H1 (cell line): ENCODE measurements at regions not wholly inside any gene's neighbourhood (a gene's known extent, or its start where the extent isn't known, plus 50 kb on each side); places are given as distances from the start of the nearest gene placed in this dataset.

ENCODE experiments used
- CTCF ChIA-PET: fragments of 300-600 bp; sonication (Branson Sonifier 250); formaldehyde crosslinking; loops from one replicate; lab custom pipeline; 2021; ENCODE audit not compliant: partially characterized antibody; lab: Charles Lee
- POLR2A ChIA-PET: fragments of 300-600 bp; sonication (Branson Sonifier 250); formaldehyde crosslinking; loops from one replicate; lab custom pipeline; 2021; ENCODE audit warnings: inconsistent platforms; ENCODE audit not compliant: partially characterized antibody; lab: Charles Lee
- DNase-seq, 2 experiments: peaks; one replicate each; pipeline versions ENCODE4 v3.0.0 to v3.0.0-alpha.2; 2010 to 2022; ENCODE audit warnings: low spot score in 2 of 2, low read depth in 1 of 2, mixed read lengths in 1 of 2
- FAIRE-seq: peaks from 2 replicates; lab custom pipeline; 2011; peaks lifted over from hg19 to GRCh38; lab: Jason Lieb, UNC
- H2AFZ ChIP-seq: 2 replicates; pipeline ENCODE4 v1.8.1; 2012; ENCODE audit warnings: low read length, inconsistent platforms
- H2AK5ac ChIP-seq: 2 replicates; pipeline ENCODE4 v1.6.1; 2013; ENCODE audit warnings: low read depth, low read length
- H2BK120ac ChIP-seq: replicated peaks from 2 replicates; pipeline ENCODE3; 2013; ENCODE audit warnings: low read depth, low read length, inconsistent platforms
- H2BK12ac ChIP-seq: 2 replicates; pipeline ENCODE4 v1.6.1; 2013; ENCODE audit warnings: low read depth, low read length
- H2BK15ac ChIP-seq: 2 replicates; pipeline ENCODE4 v1.6.1; 2013; ENCODE audit warnings: low read length
- H2BK20ac ChIP-seq: 2 replicates; pipeline ENCODE4 v1.6.1; 2013; ENCODE audit warnings: low read length
- H2BK5ac ChIP-seq: 2 replicates; pipeline ENCODE4 v1.6.1; 2013; ENCODE audit warnings: low read depth, low read length
- H3K14ac ChIP-seq: 2 replicates; pipeline ENCODE4 v1.6.1; 2013; ENCODE audit warnings: inconsistent platforms; ENCODE audit not compliant: insufficient read length
- H3K18ac ChIP-seq: 2 replicates; pipeline ENCODE4 v1.6.1; 2013; ENCODE audit warnings: low read length; ENCODE audit errors: extremely low read depth
- H3K23ac ChIP-seq: 2 replicates; pipeline ENCODE4 v1.6.1; 2013; ENCODE audit warnings: inconsistent platforms; ENCODE audit not compliant: insufficient read length
- H3K23me2 ChIP-seq: 2 replicates; pipeline ENCODE4 v1.6.1; 2013; ENCODE audit warnings: low read depth, low read length
- H3K27ac ChIP-seq: 2 replicates; pipeline ENCODE4 v1.6.1; 2011; ENCODE audit warnings: low read depth, low read length, inconsistent platforms
- H3K27me3 ChIP-seq, 4 experiments: replicated peaks in 1 of 4; 1 replicate in 1 of 4; 2 replicates in 3 of 4; pipeline versions ENCODE4 v1.6.1 to v1.8.1; 2011 to 2013; ENCODE audit warnings: low read length in 3 of 4, mild to moderate bottlenecking in 3 of 4, inconsistent platforms in 2 of 4, mixed read lengths in 2 of 4, moderate library complexity in 1 of 4; ENCODE audit not compliant: control insufficient read depth in 3 of 4, insufficient read depth in 3 of 4; ENCODE audit errors: extremely low read depth in 1 of 4
- H3K36me3 ChIP-seq, 4 experiments: 2 replicates each; pipeline versions ENCODE4 v1.6.1 to v1.8.1; 2011 to 2013; ENCODE audit warnings: mild to moderate bottlenecking in 4 of 4, low read length in 3 of 4, moderate library complexity in 2 of 4, control low read depth in 1 of 4, inconsistent platforms in 1 of 4; ENCODE audit not compliant: insufficient read depth in 4 of 4, control insufficient read depth in 2 of 4
- H3K4ac ChIP-seq: replicated peaks from 2 replicates; pipeline ENCODE3; 2013; ENCODE audit warnings: low read length, low read depth, mixed read lengths, inconsistent platforms; ENCODE audit not compliant: insufficient read length
- H3K4me1 ChIP-seq, 4 experiments: replicated peaks in 1 of 4; 1 replicate in 1 of 4; 2 replicates in 3 of 4; pipeline versions ENCODE4 v1.6.1 to v1.8.1; 2011 to 2013; ENCODE audit warnings: low read length in 3 of 4, inconsistent platforms in 2 of 4, mixed read lengths in 1 of 4; ENCODE audit not compliant: insufficient read depth in 4 of 4, control insufficient read depth in 3 of 4
- H3K4me2 ChIP-seq, 2 experiments: 2 replicates each; pipeline versions ENCODE4 v1.6.1 to v1.8.1; 2011 to 2013; ENCODE audit warnings: low read depth in 2 of 2, low read length in 2 of 2, control low read depth in 1 of 2, inconsistent platforms in 1 of 2, mild to moderate bottlenecking in 1 of 2; ENCODE audit not compliant: insufficient read depth in 1 of 2
- H3K4me3 ChIP-seq, 4 experiments: fragments of 200-600, 300-600 bp in 1 of 4; sonication (generic), shearing (Covaris generic), sonication (Bioruptor Twin) in 1 of 4; 2 replicates each; pipeline versions ENCODE4 v1.5.1 to v1.8.1; 2011 to 2016; ENCODE audit warnings: low read length in 4 of 4, low read depth in 3 of 4, control low read depth in 2 of 4, inconsistent platforms in 2 of 4, mild to moderate bottlenecking in 2 of 4, mixed read lengths in 1 of 4, moderate library complexity in 1 of 4; ENCODE audit not compliant: insufficient read depth in 2 of 4; ENCODE audit errors: extremely low read depth in 1 of 4
- H3K56ac ChIP-seq: replicated peaks from 2 replicates; pipeline ENCODE3; 2013; ENCODE audit warnings: low read depth, mild to moderate bottlenecking, mixed read lengths, low read length, inconsistent platforms; ENCODE audit not compliant: insufficient read length
- H3K79me1 ChIP-seq: 2 replicates; pipeline ENCODE4 v1.6.1; 2013; ENCODE audit warnings: low read depth, low read length, control low read depth
- H3K79me2 ChIP-seq, 2 experiments: 2 replicates each; pipeline versions ENCODE4 v1.6.1 to v1.8.1; 2012 to 2013; ENCODE audit warnings: low read length in 2 of 2, mild to moderate bottlenecking in 2 of 2, inconsistent platforms in 1 of 2; ENCODE audit not compliant: insufficient read depth in 2 of 2, control insufficient read depth in 1 of 2
- H3K9ac ChIP-seq, 4 experiments: replicated peaks in 1 of 4; 1 replicate in 1 of 4; 2 replicates in 3 of 4; pipeline versions ENCODE4 v1.6.1 to v1.8.1; 2011 to 2013; ENCODE audit warnings: low read depth in 3 of 4, low read length in 3 of 4, control low read depth in 2 of 4, mild to moderate bottlenecking in 2 of 4, moderate library complexity in 2 of 4, inconsistent platforms in 1 of 4; ENCODE audit errors: extremely low read depth in 1 of 4
- H3K9me3 ChIP-seq, 2 experiments: 2 replicates each; pipeline versions ENCODE4 v1.6.1 to v1.8.1; 2012 to 2013; ENCODE audit warnings: mild to moderate bottlenecking in 2 of 2, moderate library complexity in 2 of 2, control low read depth in 1 of 2, inconsistent platforms in 1 of 2, low read depth in 1 of 2, low read length in 1 of 2, mixed read lengths in 1 of 2; ENCODE audit not compliant: insufficient read depth in 2 of 2
- H4K20me1 ChIP-seq, 2 experiments: replicated peaks in 1 of 2; 2 replicates each; pipeline versions ENCODE3 to v1.8.1; 2011 to 2013; ENCODE audit warnings: inconsistent platforms in 2 of 2, low read length in 2 of 2, mild to moderate bottlenecking in 1 of 2; ENCODE audit not compliant: insufficient read depth in 2 of 2, control insufficient read depth in 1 of 2
- H4K5ac ChIP-seq: 2 replicates; pipeline ENCODE4 v1.6.1; 2013; ENCODE audit warnings: low read length, low read depth, mixed read lengths, inconsistent platforms; ENCODE audit not compliant: insufficient read length
- H4K8ac ChIP-seq: 2 replicates; pipeline ENCODE4 v1.8.0; 2013; ENCODE audit warnings: mild to moderate bottlenecking, moderate library complexity, low read length, inconsistent platforms; ENCODE audit not compliant: insufficient read depth; ENCODE audit errors: extremely low read depth
- H4K91ac ChIP-seq: replicated peaks from 2 replicates; pipeline ENCODE3; 2013; ENCODE audit warnings: low read length, mixed read lengths, inconsistent platforms; ENCODE audit not compliant: insufficient read length
- CEBPB ChIP-seq: IDR thresholded peaks from 2 replicates; pipeline ENCODE4 v1.6.1; 2012; ENCODE audit warnings: low read depth, low read length
- MAFK ChIP-seq: IDR thresholded peaks from 2 replicates; pipeline ENCODE4 v1.6.1; 2012; ENCODE audit warnings: low read depth, mild to moderate bottlenecking, improper control_type of control experiment, low read length
- WGBS, 2 experiments: shearing (Covaris generic) in 1 of 2; methylation state at CpG; one replicate each; pipeline versions ENCODE4 v1.1.6 to v1.1.7; 2013 to 2015; ENCODE audit warnings: low lambda C conversion rate in 2 of 2, mixed read lengths in 2 of 2, inconsistent platforms in 1 of 2, low coverage in 1 of 2, missing lambda C conversion rate in 1 of 2; ENCODE audit not compliant: insufficient replicate concordance in 2 of 2, insufficient coverage in 1 of 2, insufficient read length in 1 of 2; ENCODE audit errors: extremely low coverage in 1 of 2, missing lambda C conversion rate in 1 of 2; 5-methylcytosine and 5-hydroxymethylcytosine counted together

DNA sequence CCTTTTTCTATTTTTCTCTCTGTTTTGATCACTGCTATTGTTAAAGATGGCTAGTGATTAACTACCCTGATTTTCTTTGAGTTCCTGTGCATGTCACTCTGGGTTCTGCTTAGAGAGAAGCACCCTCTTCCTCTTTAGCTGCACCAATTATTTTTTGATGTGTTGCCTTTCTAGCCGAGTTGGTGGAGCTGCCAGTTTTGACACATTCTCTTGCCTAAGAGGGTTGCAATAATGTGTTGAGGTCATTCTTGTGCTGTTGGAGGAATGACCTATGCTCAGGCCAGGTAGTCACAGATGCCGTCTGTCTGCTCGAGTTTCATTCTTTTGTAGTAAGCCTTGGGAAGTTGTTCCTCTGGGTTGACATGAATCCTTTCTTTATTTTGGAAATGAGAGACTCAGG is 84.6 kb upstream of the DPH6 start:
- no peak overlapping the region for H2BK120ac ChIP-seq
- H3K36me3 ChIP-seq = no peaks in the 10 kb centered on the region
- H3K79me1 ChIP-seq = no peaks in the 10 kb centered on the region
- no peaks in the 10 kb centered on the region for H4K20me1 ChIP-seq
- H2BK12ac ChIP-seq = no peak overlapping the region
- TF ChIP-seq CEBPB (peak; percentile 56; the same call in 1 of the 2 replicates), MAFK (no peak)
- FAIRE-seq (no peak), DNase-seq (no peak)
- H3K4me3 ChIP-seq = no peak overlapping the region
- H3K23me2 ChIP-seq = no peaks in the 10 kb centered on the region
- no peak overlapping the region for H4K5ac ChIP-seq
- no peak overlapping the region for H3K27ac ChIP-seq
- ChIA-PET POLR2A (no interaction called here), CTCF (no interaction called here)
- no peak overlapping the region for H2BK15ac ChIP-seq
- H3K18ac ChIP-seq = no peak overlapping the region
- H4K91ac ChIP-seq = no peak overlapping the region
- H3K4ac ChIP-seq = no peak overlapping the region
- no peak overlapping the region for H2BK5ac ChIP-seq
- H2AFZ ChIP-seq = peak overlapping the region; percentile 87
- H3K9me3 ChIP-seq = no peaks in the 10 kb centered on the region
- no peak overlapping the region for H3K4me2 ChIP-seq
- no peaks in the 10 kb centered on the region for H3K79me2 ChIP-seq
- H3K14ac ChIP-seq = no peak overlapping the region
- no peak overlapping the region for H3K56ac ChIP-seq
- H2AK5ac ChIP-seq = no peak overlapping the region
- no peak overlapping the region for H2BK20ac ChIP-seq
- no peak overlapping the region for H3K23ac ChIP-seq
- 94% methylated on average over 3 of the region's 3 CpGs; no CpG with 5 or more reads in 1 of the 2 experiments for WGBS, 2 experiments
- H3K9ac ChIP-seq = no peak overlapping the region
- H4K8ac ChIP-seq = no peak overlapping the region
- peaks cover 0 to 6% (median 1%) of the 10 kb centered on the region in 4 experiments; a peak in 1 of 7 replicates for H3K4me1 ChIP-seq
- H3K27me3 ChIP-seq = no peaks in the 10 kb centered on the region
